HG02571 (cell line): ENCODE measurements at regions not wholly inside any gene's neighbourhood (a gene's known extent, or its start where the extent isn't known, plus 50 kb on each side); places are given as distances from the start of the nearest gene placed in this dataset.
"Not testable (repeated sequence)": the region's sequence is repeated elsewhere in the genome, so short reads cannot be mapped to it uniquely, and the experiment has no call there.

Experiments
- ATAC-seq: cut with Tn5 transposase; IDR thresholded peaks from one replicate; pipeline ENCODE4 v1.9.1; 2021; ENCODE audit warnings: mild to moderate bottlenecking, moderate library complexity; ENCODE audit not compliant: unreplicated experiment

DNA sequence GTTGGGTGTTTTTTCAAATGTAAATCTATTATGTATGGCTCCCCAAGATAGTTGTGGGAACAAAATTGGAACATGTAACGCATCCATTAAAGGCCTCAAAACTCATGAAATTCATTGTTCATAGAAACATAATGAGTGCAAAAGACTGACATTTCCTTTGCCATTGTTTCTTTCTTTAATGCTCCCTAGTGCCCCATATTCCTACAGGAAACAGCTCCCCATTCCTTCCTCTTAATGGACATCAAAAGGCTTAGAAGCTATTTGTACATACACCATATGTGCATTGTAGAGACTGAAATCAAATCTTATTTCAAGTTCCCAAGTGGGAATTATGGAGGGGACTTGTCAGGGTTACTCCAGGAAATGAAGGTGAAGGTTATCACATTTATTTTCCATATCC lies 139.1 kb downstream of the AHR start:
- ATAC-seq = no peak

DNA sequence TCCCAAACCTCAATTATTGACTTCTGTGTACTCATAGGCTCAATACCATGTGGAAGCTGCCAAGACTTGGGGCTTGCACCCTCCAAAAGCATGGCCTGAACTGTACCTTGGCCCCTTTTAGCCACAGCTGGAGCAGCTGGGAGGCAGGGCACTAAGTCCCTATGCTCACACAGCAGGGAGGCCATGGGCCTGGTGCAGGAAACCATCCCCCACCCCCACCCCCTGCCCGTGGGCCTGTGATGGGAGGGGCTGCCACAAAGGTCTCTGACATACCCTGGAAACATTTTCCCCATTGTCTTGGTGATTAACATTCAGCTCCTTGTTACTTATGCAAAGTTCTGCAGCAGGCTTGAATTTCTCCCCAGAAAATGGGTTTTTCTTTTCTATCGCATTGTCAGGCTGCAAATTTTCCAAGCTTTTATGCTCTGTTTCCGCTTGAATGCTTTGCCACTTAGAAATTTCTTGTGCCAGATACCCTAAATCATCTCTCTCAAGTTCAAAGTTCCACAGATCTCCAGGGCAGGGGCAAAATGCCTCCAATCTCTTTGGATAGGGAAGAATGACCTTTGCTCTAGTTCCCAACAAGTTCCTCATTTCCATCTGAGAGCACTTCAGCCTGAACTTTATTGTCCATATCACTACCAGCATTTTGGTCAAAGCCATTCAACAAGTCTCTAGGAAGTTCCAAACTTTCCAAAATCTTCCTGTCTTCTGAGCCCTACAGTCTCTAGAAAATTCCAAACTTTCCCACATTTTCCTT lies 141.8 kb downstream of the AHR start:
- not testable (repeated sequence) for ATAC-seq

- ATAC-seq = no peak
These were observed 142.4 kb downstream of the AHR start for GRCh38 chr7:17440831-17441230.

- ATAC-seq = no peak
These were observed 143.1 kb downstream of the AHR start for GRCh38 chr7:17441557-17441956.

DNA sequence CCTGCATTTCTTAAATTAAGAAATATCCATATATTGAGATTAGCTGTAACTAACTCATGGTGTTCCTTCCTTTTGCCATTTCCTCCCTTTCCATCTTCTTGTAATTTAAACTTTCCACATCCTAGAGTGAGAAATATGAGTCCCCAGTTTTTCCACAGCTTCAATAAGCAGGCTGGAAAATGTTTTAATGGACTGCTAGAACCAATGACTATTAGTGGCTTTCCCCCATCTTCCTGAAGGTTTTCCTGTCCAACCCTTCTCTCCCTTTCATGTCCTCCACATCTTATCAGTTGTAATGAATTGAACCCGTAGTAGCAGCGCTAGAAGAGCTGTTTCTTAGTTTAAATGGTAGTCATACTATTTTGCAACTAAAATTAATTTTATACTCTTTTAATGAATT lies 145.7 kb downstream of the AHR start:
- no peak for ATAC-seq

GRCh38 chr7:17444673-17445072 lies 146.2 kb downstream of the AHR start:
- no peak for ATAC-seq

- ATAC-seq = no peak
These were observed 147.9 kb downstream of the AHR start for GRCh38 chr7:17446340-17446739.

DNA sequence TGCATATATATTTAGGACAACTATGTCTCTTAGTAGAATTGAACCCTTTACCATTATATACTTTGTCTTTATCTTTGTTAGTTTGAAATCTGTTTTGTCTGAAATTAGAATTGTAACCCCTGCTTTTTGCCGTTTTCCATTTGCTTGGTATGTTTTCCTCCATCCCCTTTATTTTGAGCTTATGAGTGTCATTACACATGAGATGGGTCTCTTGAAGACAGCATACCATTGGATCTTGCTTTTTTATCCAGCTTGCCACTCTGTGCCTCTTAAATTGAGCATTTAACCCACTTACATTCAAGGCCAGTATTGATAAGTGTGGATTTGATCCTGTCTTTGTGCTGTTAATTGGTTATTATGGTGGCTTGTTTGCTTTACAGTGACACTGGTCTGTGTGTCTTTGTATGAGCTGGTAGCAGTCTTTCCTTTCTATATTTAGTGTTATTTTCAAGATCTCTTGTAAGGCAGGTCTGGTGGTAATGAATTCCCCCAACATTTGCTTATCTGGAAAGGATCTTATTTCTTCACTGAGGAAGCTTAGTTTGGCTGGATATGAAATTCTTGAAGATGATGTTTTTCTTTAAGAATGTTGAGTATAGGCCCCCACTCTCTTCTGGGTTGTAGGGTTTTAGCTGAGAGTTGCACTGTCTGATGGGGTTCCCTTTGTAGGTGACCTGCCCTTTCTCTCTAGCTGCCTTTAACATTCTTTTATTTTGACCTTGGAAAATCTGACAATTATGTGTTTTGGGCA lies 149.5 kb downstream of the AHR start:
- ATAC-seq = no peak

DNA sequence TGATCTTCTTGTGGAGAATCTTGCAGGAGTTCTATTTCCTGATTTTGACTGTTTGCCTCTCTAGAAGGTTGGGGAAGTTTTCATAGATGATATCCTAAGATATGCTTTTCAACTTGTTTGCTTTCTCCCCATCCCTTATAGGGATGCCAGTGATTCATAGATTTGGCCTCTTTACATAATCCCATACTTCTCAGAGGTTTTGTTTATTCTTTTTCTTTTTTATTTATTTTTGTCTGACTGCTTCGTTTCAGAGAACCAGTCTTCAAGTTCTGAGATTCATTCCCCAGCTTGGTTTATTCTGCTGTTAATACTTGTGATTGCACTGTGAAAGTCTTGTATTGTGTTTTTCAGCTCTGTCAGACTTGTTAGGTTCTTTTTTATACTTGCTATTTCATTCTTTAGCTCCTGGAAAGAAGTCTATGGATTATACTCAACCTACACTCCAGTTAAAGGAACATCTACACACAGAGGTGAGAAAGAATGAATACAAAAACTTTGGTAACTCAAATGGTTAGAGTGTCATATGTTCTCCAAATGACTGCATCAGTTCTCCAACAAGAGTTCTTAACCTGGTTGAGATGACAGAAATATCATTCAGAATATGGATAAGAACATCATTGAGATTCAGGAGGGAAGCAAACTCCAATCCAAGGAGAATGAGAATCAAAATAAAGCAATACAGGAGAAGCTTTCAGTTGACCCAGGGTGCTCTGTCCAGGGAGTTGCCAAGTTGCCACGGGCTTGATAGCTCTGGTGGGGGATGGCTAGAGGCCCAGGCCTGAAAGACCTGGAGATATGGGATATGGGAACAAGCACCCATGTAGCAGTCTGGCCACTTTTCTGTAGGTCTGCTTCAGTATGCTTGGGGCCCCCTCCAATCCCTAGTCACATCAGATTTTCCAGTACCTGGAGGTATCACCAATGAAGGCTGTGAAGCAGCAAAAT lies 150.3 kb downstream of the AHR start:
- no peak for ATAC-seq

GRCh38 chr7:17456541-17456940 lies 158.1 kb downstream of the AHR start:
- no peak for ATAC-seq

DNA sequence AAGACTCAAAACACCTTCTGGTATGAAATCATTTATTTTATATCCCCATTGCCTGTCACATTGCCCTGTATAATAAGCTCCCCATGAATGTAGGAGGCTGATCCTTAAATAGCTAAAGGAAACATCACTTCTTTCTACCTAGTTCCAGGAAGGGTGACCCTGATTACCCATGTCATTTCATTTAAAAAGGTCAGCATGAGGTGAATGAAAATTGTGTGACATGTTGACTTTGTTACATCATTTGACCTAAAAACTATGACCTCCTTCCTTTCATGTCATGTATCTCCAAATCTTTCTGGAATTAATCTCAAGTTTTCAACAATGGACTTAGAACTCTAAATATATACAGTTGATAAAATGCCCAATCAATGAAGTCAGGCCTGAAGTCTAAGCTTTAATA lies 161.5 kb downstream of the AHR start:
- no peak for ATAC-seq

DNA sequence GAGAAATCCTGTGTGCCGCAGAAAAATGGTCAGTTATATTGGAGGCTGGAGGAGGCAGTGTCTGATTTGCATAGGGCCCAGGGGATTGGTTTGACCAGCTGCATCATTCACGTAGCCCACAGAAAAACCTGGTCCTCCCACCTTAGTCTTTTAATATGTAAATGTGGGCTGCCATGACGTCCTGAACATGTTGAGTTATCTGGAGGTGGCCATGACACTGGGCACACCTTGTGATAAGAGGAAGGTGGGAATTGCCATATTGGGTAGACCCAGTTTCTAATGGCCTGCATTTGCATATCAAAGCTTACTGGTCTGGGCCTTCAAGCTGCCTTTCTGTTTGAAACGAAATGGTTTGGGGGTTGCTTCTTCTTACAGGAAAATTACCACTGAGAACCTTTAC lies 162.2 kb downstream of the AHR start:
- ATAC-seq = no peak

DNA sequence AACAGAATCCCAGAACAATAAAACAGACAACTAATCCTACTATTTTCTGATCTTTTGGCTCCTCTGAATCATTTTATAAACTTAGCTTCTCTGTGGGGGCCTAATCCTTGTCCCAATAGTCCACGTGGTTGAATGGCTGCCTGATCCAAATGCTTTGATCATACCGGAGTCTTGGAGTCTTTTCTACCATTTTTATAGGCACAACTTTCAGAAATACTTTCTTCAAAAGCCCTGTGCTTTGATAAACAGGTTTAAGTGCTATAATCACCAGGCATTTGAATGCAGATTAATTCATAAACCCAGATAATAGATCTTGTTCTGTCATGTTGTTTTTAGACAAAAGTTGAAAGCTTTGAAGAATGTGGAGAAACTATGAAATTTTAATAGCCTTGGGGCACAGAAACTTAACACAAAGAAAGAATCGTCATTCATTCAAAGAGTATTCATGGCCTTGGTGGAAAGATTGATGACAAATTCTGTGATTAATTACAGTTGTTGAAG lies 163.7 kb downstream of the AHR start:
- ATAC-seq = no peak

DNA sequence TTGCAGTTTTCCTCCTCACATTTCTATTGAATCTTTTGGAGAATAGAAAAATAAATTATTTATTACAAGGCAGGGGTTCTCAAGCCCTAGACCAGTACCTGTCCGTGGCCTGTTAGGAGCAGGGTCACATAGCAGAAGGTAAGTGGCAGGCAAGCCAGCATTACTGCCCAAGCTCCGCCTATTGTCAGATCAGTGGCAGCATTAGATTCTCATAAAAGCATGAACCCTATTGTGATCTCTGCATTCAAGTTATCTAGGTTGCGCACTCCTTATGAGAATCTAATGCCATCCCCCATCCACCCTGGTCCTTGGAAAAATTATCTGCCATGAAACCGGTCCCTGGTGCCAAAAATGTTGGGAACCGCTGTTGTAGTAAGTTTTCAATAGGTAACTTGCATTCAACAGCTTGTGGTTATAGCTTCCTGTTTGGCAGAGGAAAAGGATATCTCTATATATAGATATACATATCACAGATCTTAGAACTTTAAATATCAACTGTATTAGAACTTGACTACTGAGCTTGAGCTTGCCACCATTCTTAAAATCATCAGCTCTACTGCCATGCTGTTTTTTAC lies 165.1 kb downstream of the AHR start:
- ATAC-seq = no peak

DNA sequence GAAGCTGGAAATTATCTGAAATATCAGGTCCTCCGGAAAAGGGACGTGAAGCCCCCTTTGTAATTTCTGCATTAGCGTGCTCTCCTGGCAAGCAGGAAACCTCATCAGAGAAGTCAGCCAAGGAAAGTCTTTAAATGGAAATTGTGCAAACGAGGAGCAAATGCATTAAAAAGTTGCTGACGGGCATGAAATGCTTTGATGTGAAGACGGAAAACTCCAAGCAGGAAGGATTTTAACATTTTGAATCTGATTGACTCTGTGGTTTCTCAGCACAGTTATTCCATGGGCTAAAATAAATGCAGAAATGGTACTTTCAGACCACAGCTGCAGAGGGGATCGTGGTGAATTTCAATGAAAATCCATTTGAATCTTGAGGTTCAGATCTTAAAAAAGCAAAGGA lies 167.8 kb downstream of the AHR start:
- ATAC-seq = no peak

DNA sequence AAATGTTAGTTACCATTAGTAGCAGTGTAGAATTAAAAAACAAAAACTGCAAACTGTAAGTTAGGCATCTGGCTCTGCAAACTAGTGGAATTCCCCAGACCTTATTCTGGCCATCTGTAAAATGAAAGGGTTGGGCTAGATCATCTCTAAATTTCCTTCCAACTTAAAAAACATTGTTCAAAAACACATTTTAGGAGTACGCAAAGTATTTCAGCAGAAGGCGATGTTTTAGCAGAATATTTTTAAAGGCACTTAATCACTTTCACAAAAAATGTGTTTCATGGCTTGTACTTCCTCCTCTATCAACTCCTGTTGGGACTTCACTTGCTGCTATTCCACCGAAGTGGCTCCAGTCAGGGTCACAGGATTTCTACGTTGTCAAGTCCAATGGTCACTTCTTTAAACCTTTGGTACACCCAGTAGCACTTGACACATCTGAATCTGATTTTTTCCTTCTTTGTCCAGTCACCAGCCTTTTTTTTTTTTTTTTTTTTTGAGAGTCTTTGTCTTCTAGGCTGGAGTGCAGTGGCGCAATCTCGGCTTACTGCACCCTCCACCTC lies 169.0 kb downstream of the AHR start:
- no peak for ATAC-seq

DNA sequence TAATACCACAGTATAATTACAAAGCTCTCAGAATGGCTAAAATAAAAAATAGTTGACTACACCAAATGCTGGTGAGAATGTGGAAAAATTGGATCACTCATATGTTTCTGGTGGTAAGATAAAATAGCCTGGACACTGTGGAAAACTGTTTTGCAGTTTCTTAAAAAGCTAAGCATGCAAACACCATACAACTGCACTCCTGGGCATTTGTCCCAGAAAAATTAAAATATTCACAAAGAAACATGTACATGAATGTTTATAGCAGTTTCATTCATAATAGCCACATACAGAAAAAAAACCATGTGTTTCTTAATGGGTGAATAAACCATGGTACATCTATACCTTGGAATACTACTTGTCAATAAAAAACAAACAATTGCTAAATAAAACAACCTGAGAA lies 172.9 kb downstream of the AHR start:
- no peak for ATAC-seq

DNA sequence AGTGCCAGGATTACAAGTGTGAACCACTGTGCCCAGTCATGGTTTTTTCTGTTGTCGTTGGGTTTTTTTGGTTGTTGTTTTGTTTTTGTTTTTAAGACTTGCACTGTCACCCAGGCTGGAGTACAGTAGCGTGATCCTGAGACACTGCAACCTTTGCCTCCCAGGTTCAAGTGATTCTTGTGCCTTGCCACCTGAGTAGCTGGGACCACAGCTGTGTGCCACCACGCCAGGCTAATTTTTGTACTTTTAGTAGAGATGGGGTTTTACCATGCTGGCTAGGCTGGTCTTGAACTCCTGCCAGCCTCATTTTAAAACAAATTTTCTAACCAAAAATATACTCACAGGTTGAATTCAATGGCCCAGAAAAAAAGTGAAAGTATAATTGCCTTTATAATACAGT lies 174.1 kb downstream of the AHR start:
- ATAC-seq = peak; percentile 48

DNA sequence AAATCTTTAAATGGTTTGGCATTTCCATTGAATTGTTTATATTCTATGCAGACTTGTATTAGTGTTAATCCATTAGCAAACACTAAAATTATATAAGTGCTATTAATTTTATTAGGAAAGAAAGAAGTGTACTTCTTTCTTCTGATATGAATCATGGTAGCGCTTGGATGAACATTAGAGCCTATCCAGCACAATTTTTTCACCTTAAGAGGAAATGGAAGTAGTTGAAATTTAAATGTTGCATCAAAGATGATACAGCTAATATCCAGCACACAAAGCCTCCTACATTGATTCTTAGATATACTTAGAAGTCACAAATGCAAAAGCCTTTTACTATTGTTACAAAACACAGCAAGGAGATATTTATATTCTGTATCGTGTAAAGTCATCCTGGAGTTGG lies 174.5 kb downstream of the AHR start:
- ATAC-seq = no peak

GRCh38 chr7:17474724-17475344 lies 176.4 kb downstream of the AHR start:
- no peak for ATAC-seq
